ENCODE measurements at regions not wholly inside any gene's neighbourhood (a gene's known extent, or its start where the extent isn't known, plus 50 kb on each side); places are given as distances from the start of the nearest gene placed in this dataset.

GRCh38 chr20:56925082-56925830, 296.1 kb downstream of the TFAP2C start:
- TF ChIP-seq EZH2 (IDR thresholded peaks at IDR 0.05; ENCODE audit: borderline replicate concordance, low read length), result no peak
- TF ChIP-seq CTCF (IDR thresholded peaks at IDR 0.05; ENCODE audit: low read length), result no peak
